CD4-positive, alpha-beta memory T cell (primary cell): ENCODE measurements at regions not wholly inside any gene's neighbourhood (a gene's known extent, or its start where the extent isn't known, plus 50 kb on each side); places are given as distances from the start of the nearest gene placed in this dataset.

ENCODE experiments used
- CTCF ChIA-PET: fragments of 350-600 bp; sonication (Branson Sonifier 250); formaldehyde crosslinking; loops from one replicate; lab custom pipeline; 2021; ENCODE audit warnings: inconsistent platforms; ENCODE audit not compliant: partially characterized antibody; lab: Charles Lee
- POLR2A ChIA-PET: fragments of 350-600 bp; sonication (Branson Sonifier 250); formaldehyde crosslinking; loops from one replicate; lab custom pipeline; 2021; ENCODE audit not compliant: partially characterized antibody; lab: Charles Lee
- DNase-seq, 5 donors: peaks; one replicate each; pipeline versions ENCODE4 v3.0.0 to v3.0.0-alpha.2; 2020 to 2022; ENCODE audit warnings: mixed read lengths in 1 of 5
- H3K27ac ChIP-seq: one replicate; pipeline ENCODE4 v1.7.0; 2013; ENCODE audit warnings: low read depth, low read length
- H3K27me3 ChIP-seq: 2 replicates; pipeline ENCODE4 v1.7.0; 2013; ENCODE audit warnings: mild to moderate bottlenecking, low read length, moderate library complexity; ENCODE audit not compliant: insufficient read depth
- H3K36me3 ChIP-seq: 2 replicates; pipeline ENCODE4 v1.7.0; 2013; ENCODE audit warnings: mild to moderate bottlenecking, low read length, moderate library complexity; ENCODE audit not compliant: insufficient read depth
- H3K4me1 ChIP-seq: 2 replicates; pipeline ENCODE4 v1.7.0; 2013; ENCODE audit warnings: mild to moderate bottlenecking, low read length, moderate library complexity; ENCODE audit not compliant: insufficient read depth
- H3K4me3 ChIP-seq, 2 donors: one replicate each; pipeline ENCODE4 v1.7.0; 2013; ENCODE audit warnings: low read length in 2 of 2, mild to moderate bottlenecking in 1 of 2
- H3K9me3 ChIP-seq, 2 donors: one replicate each; pipeline ENCODE4 v1.7.0; 2013; ENCODE audit warnings: low read length in 2 of 2, control low read depth in 1 of 2; ENCODE audit not compliant: control insufficient read depth in 1 of 2
- H3K27ac Mint-ChIP-seq, 7 donors: one replicate each; pipeline ENCODE4 v1.8.0; 2020 to 2021; ENCODE audit warnings: mixed read lengths in 7 of 7, mild to moderate bottlenecking in 6 of 7, inconsistent platforms in 3 of 7, moderate library complexity in 3 of 7
- H3K27me3 Mint-ChIP-seq, 2 donors: one replicate each; pipeline ENCODE4 v1.8.0; 2020 to 2021; ENCODE audit warnings: mixed read lengths in 2 of 2
- H3K36me3 Mint-ChIP-seq, 2 donors: one replicate each; pipeline ENCODE4 v1.8.0; 2020 to 2021; ENCODE audit warnings: mixed read lengths in 2 of 2, inconsistent platforms in 1 of 2, mild to moderate bottlenecking in 1 of 2
- H3K4me1 Mint-ChIP-seq, 4 donors: one replicate each; pipeline ENCODE4 v1.8.0; 2020 to 2021; ENCODE audit warnings: mixed read lengths in 4 of 4, mild to moderate bottlenecking in 1 of 4
- H3K4me3 Mint-ChIP-seq, 8 donors: one replicate each; pipeline ENCODE4 v1.8.0; 2020 to 2021; ENCODE audit warnings: mixed read lengths in 8 of 8, mild to moderate bottlenecking in 7 of 8, moderate library complexity in 6 of 8, inconsistent platforms in 3 of 8
- H3K9me3 Mint-ChIP-seq, 8 donors: one replicate each; pipeline ENCODE4 v1.8.0; 2020 to 2021; ENCODE audit warnings: mixed read lengths in 8 of 8, mild to moderate bottlenecking in 5 of 8, inconsistent platforms in 3 of 8, moderate library complexity in 1 of 8
- intact Hi-C: fragments of 100-400 bp; cut with micrococcal nuclease; formaldehyde crosslinking; loops from one replicate; pipeline ENCODE4 v1.15.1; 2023

DNA sequence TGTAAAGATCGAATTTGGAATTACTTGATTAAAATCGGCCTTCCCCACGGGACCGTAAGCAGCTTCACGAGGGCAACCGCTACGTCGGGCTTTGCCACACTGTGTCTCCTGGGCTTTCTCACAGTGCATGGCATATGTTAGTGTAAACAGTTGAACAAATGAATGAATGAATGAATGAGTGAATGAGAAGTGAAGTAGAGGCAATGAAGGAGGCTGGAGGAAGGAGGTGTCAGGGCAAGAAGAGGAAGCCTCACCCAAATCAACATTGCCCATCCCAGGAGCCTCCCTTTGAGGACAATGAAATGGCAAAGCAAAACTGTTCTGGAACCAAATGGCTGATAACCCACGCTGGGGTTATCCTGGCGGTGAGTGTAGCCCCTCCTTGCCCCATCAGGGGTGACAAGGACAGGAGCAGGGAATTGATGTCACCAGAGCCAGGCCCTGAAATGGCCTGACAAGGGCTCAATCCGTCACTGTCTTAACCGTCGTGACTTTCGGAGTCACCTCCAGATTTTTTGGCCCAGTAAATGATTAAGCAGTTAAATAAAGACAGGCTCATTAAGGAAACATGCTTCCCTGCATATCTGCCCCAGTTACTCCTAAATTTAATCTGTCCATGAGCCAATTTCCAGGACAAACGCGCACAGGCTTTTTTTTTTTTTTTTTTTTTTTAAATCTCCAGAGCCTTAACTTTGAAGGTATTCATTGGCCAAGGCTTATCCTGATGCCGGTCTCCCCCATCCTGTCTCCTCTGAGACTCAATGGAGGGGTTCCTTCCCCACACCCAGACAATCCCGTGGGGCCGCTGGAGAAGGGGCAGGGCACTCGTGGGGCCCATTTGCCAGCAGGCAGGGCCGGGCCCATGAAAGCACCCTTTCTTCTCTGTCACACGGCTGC, 88.4 kb upstream of the BOD1 start:
- Histone ChIP-seq H3K4me3 (no peak overlapping the region), H3K27ac (no peak overlapping the region), H3K27me3 (no peaks in the 10 kb centered on the region), H3K9me3 (no peaks in the 10 kb centered on the region), H3K4me1 (no peaks in the 10 kb centered on the region), H3K36me3 (no peaks in the 10 kb centered on the region)
- CTCF ChIA-PET, result no interaction called here
- H3K27me3 Mint-ChIP-seq, result peaks cover 0 to 2% of the 10 kb centered on the region in 2 donors
- POLR2A ChIA-PET, result no interaction called here
- H3K4me1 Mint-ChIP-seq, result no peaks in the 10 kb centered on the region
- H3K27ac Mint-ChIP-seq, result no peak overlapping the region
- DNase-seq, result no peak
- no peaks in the 10 kb centered on the region for H3K36me3 Mint-ChIP-seq
- intact Hi-C loops, result no loop called here
- no peak overlapping the region for H3K4me3 Mint-ChIP-seq
- no peaks in the 10 kb centered on the region for H3K9me3 Mint-ChIP-seq

DNA sequence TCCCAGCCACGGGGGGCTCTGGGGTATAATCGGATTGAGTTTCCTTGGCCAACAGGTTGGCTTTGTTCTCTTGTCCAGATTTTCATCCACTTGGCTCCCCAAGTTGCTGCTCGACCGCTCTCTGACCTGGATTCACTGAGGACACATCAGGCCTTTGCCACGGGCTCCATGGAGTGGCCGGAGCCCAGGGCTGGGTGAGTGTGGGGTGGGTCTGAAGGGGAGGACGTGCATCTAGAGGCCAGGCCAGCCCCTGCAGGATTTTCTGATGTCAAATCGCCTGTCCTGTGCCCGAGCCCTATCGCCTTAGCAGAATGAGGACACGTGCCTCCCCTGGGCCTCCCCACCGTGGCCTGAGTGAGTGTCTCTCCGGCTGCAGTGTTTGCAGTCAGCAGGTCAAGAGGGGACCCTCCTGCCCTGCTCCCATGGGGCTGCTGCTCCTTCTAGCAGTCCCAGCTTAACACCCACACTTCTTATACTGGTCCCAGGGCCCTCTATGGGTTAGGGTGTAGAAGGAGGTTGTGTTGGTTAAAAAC, 89.1 kb upstream of the BOD1 start:
- Histone ChIP-seq H3K9me3 (no peaks in the 10 kb centered on the region), H3K27ac (no peak overlapping the region), H3K4me1 (no peaks in the 10 kb centered on the region), H3K36me3 (no peaks in the 10 kb centered on the region), H3K4me3 (no peak overlapping the region), H3K27me3 (no peaks in the 10 kb centered on the region)
- CTCF ChIA-PET, result no interaction called here
- Mint-ChIP-seq H3K27me3 (peaks cover 0 to 2% of the 10 kb centered on the region in 2 donors), H3K4me1 (no peaks in the 10 kb centered on the region), H3K4me3 (no peak overlapping the region), H3K9me3 (no peaks in the 10 kb centered on the region), H3K36me3 (no peaks in the 10 kb centered on the region), H3K27ac (no peak overlapping the region)
- POLR2A ChIA-PET, result no interaction called here
- no peak for DNase-seq
- intact Hi-C loops, result no loop called here

DNA sequence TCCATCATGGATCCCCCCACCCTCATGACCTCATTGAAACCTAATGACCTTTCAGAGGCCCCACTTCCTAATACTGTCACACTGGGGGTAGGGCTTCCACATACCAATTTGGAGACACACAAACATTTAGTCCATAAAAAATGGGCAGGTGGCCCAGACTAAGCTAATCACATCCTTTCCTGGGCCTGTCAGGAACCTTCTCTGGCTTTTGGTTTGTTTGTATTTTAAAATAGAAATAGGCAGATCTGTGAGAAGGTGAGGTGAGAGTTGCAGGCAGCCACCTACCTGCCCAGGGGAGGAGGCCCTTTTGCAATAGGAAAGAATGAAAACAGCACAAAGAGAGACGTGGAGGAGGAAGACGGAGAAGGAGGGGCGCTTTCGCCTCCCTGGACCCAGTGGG, 90.2 kb upstream of the BOD1 start:
- Histone ChIP-seq H3K36me3 (no peaks in the 10 kb centered on the region), H3K9me3 (no peaks in the 10 kb centered on the region), H3K4me1 (no peaks in the 10 kb centered on the region), H3K4me3 (no peak overlapping the region), H3K27me3 (no peaks in the 10 kb centered on the region), H3K27ac (no peak overlapping the region)
- no peaks in the 10 kb centered on the region for H3K36me3 Mint-ChIP-seq
- DNase-seq, result no peak
- ChIA-PET CTCF (no interaction called here), POLR2A (no interaction called here)
- no peaks in the 10 kb centered on the region for H3K9me3 Mint-ChIP-seq
- H3K27me3 Mint-ChIP-seq, result peaks cover 0 to 3% of the 10 kb centered on the region in 2 donors
- no peaks in the 10 kb centered on the region for H3K4me1 Mint-ChIP-seq
- H3K27ac Mint-ChIP-seq, result no peak overlapping the region
- no peak overlapping the region for H3K4me3 Mint-ChIP-seq
- intact Hi-C loops, result no loop called here

DNA sequence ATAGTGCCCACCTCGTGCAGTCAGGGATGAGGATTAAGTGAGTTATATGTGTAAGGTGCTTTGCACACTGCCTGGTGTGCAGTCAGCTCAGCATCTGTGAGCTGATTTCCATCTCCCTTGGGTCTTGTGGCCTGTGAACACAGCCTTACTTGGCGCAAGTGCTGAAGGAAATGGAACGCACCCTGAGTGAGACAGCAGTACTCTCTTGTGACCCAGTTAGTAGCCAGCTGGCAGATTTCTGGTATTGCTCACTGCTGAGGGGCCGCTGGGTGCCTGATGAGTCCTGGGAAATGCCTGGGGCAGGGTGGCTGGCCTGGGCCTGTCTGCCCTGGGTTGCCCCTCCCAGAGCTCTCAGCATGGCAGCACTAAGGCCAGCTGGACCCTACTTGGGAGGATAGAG, 90.9 kb upstream of the BOD1 start:
- ChIA-PET CTCF (no interaction called here), POLR2A (no interaction called here)
- no peaks in the 10 kb centered on the region for H3K36me3 ChIP-seq
- Mint-ChIP-seq H3K9me3 (no peaks in the 10 kb centered on the region), H3K27me3 (peaks cover 0 to 3% of the 10 kb centered on the region in 2 donors), H3K27ac (no peak overlapping the region), H3K4me1 (peaks cover 0 to under 1% (median 0%) of the 10 kb centered on the region in 4 donors), H3K36me3 (no peaks in the 10 kb centered on the region), H3K4me3 (no peak overlapping the region)
- no peak for DNase-seq
- H3K9me3 ChIP-seq, result no peaks in the 10 kb centered on the region
- no peaks in the 10 kb centered on the region for H3K4me1 ChIP-seq
- no peaks in the 10 kb centered on the region for H3K27me3 ChIP-seq
- no peak overlapping the region for H3K27ac ChIP-seq
- H3K4me3 ChIP-seq, result no peak overlapping the region
- intact Hi-C loops, result no loop called here

DNA sequence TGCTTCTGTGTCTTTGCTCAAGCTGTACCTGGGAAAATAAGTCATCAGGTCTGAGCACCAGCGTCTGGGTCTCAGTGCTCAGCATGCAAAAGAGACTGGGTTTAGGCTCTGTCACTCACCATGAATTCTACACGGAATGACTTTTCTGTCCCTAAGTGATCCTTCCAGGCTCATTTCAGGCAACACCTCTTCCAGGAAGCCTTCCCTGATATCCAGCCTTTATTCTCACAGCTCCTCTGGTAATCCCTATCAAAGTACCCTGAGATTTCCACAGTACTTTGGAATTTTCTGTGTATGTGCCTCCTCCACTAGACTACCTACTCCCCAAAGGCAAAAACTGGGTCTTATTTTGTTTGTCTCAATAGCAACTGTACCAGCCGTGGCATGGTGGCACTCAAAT, 92.7 kb upstream of the BOD1 start:
- POLR2A ChIA-PET, result no interaction called here
- intact Hi-C loops, result no loop called here
- peaks cover 0 to 3% (median 0%) of the 10 kb centered on the region in 4 donors for H3K4me1 Mint-ChIP-seq

DNA sequence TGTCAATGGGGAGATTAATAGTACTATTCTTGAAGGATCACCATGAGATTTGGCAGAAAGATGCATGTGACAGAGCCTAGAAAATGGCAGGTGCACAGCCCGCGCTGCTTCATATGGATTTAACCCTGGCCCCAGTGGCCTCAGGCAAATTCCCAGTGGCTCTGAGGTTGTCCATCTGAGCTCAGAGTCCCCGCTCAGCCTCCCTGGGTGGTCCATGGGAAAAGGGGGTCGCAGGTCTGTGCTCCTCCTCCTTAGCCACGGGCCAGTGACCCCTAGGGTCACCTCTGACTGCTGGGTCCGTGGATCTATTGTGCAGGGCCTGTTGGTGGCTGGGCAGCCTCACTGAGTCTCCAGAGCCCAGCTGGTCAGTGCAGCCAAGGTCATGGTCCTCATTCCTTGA, 93.3 kb upstream of the BOD1 start:
- H3K4me3 Mint-ChIP-seq, result no peak overlapping the region

More for the DNA sequence above, 92.7 kb upstream of the BOD1 start:
- no peak overlapping the region for H3K4me3 ChIP-seq
- H3K36me3 Mint-ChIP-seq, result no peaks in the 10 kb centered on the region
- no peak overlapping the region for H3K27ac Mint-ChIP-seq
- H3K27me3 Mint-ChIP-seq, result peaks cover 0 to 3% of the 10 kb centered on the region in 2 donors
- H3K4me1 ChIP-seq, result no peaks in the 10 kb centered on the region
- H3K4me3 Mint-ChIP-seq, result no peak overlapping the region
- no peak for DNase-seq
- no peaks in the 10 kb centered on the region for H3K9me3 Mint-ChIP-seq
- no peak overlapping the region for H3K27ac ChIP-seq
- H3K27me3 ChIP-seq, result no peaks in the 10 kb centered on the region
- CTCF ChIA-PET, result no interaction called here
- no peaks in the 10 kb centered on the region for H3K9me3 ChIP-seq
- H3K36me3 ChIP-seq, result no peaks in the 10 kb centered on the region

DNA sequence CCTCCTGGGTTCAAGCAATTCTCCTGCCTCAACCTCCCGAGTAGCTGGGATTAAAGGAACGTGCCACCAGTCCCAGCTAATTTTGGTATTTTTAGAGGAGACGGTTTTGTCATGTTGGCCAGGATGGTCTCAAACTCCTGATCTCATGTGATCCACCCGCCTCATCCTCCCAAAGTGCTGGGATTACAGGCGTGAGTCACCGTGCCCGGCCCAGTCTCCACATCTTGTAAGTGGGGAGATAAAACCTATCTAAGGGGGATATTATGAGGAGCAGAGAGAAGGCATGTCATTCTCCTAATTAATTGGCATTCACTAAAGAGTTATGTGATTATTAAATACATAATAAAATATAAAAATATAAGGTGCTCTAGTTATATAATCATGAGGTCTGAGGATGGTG, 94.1 kb upstream of the BOD1 start:
- Histone ChIP-seq H3K4me1 (no peaks in the 10 kb centered on the region), H3K4me3 (no peak overlapping the region), H3K36me3 (no peaks in the 10 kb centered on the region), H3K27ac (no peak overlapping the region), H3K27me3 (no peaks in the 10 kb centered on the region), H3K9me3 (no peaks in the 10 kb centered on the region)
- POLR2A ChIA-PET, result no interaction called here
- Mint-ChIP-seq H3K4me1 (peaks cover 0 to 3% (median 0%) of the 10 kb centered on the region in 4 donors), H3K4me3 (no peak overlapping the region), H3K27me3 (peaks cover 0 to 3% of the 10 kb centered on the region in 2 donors), H3K36me3 (no peaks in the 10 kb centered on the region), H3K27ac (no peak overlapping the region), H3K9me3 (no peaks in the 10 kb centered on the region)
- CTCF ChIA-PET, result no interaction called here
- no peak for DNase-seq
- intact Hi-C loops, result no loop called here

More for the DNA sequence above, 93.3 kb upstream of the BOD1 start:
- no peak for DNase-seq
- Histone ChIP-seq H3K4me1 (no peaks in the 10 kb centered on the region), H3K4me3 (no peak overlapping the region), H3K36me3 (no peaks in the 10 kb centered on the region), H3K27me3 (no peaks in the 10 kb centered on the region), H3K9me3 (no peaks in the 10 kb centered on the region), H3K27ac (no peak overlapping the region)
- Mint-ChIP-seq H3K4me1 (peaks cover 0 to 3% (median 0%) of the 10 kb centered on the region in 4 donors), H3K27me3 (peaks cover 0 to 3% of the 10 kb centered on the region in 2 donors), H3K27ac (no peak overlapping the region), H3K9me3 (no peaks in the 10 kb centered on the region), H3K36me3 (no peaks in the 10 kb centered on the region)
- ChIA-PET CTCF (no interaction called here), POLR2A (no interaction called here)
- intact Hi-C loops, result no loop called here
